ENCODE measurements at regions not wholly inside any gene's neighbourhood (a gene's known extent, or its start where the extent isn't known, plus 50 kb on each side); places are given as distances from the start of the nearest gene placed in this dataset.

DNA sequence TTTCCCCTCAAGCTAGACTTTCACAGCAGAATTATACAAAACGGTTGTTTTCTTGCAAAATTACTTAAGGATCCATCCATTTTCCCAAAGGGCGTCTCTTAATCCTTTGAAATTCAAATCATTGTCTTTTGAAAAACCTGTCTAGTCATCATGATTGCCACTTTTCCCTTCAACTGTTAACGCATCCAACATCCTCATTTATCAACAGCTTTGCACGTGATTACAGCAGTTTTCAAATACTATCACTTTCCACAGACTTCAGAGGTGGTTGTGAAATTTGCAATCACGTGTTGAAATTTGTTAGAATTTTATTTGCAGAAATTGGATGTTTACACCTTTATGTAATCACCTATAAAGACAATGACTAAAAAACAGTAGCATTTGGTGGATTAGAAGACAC is 304.4 kb upstream of the SLC39A10 start:
- ChIA-PET POLR2A (interaction anchor here (0.7 kb wide), 2 partner anchors 12 to 630 kb away, joined by 3 read pairs; no protein-coding TSS in a partner anchor), CTCF (ENCODE audit: unreplicated experiment) (no interaction called here)
- Histone ChIP-seq H3K9me3 (ENCODE audit: low read length) (no peaks in the 10 kb centered on the region), H3K4me3 (ENCODE audit: low read depth, low read length, poor library complexity, severe bottlenecking) (no peak overlapping the region), H4K20me1 (ENCODE audit: insufficient read depth, low read length) (no peaks in the 10 kb centered on the region), H3K9me2 (ENCODE audit: insufficient read depth, low read length) (no peaks in the 10 kb centered on the region), H3K79me2 (ENCODE audit: insufficient read depth, low read depth, low read length) (no peaks in the 10 kb centered on the region), H3K36me3 (ENCODE audit: insufficient read depth, low read length) (no peaks in the 10 kb centered on the region), H3K4me2 (ENCODE audit: low read length) (no peak overlapping the region), H3K4me1 (ENCODE audit: insufficient read depth, low read length, poor library complexity, severe bottlenecking) (no peaks in the 10 kb centered on the region), H3K27ac (ENCODE audit: low read depth, low read length, poor library complexity, severe bottlenecking) (no peak overlapping the region), H2AFZ (ENCODE audit: low read length) (peak overlapping the region; percentile 41; the same call in 1 of the 2 replicates)
- no peak for DNase-seq (ENCODE audit: low spot score)
- TF ChIP-seq, protein P1, sequence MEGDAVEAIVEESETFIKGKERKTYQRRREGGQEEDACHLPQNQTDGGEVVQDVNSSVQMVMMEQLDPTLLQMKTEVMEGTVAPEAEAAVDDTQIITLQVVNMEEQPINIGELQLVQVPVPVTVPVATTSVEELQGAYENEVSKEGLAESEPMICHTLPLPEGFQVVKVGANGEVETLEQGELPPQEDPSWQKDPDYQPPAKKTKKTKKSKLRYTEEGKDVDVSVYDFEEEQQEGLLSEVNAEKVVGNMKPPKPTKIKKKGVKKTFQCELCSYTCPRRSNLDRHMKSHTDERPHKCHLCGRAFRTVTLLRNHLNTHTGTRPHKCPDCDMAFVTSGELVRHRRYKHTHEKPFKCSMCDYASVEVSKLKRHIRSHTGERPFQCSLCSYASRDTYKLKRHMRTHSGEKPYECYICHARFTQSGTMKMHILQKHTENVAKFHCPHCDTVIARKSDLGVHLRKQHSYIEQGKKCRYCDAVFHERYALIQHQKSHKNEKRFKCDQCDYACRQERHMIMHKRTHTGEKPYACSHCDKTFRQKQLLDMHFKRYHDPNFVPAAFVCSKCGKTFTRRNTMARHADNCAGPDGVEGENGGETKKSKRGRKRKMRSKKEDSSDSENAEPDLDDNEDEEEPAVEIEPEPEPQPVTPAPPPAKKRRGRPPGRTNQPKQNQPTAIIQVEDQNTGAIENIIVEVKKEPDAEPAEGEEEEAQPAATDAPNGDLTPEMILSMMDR (conservative IDR thresholded peaks at IDR 0.05; ENCODE audit: low read length): no peak
- TF ChIP-seq EZH2phosphoT487 (IDR thresholded peaks at IDR 0.05; ENCODE audit: borderline replicate concordance, low read depth, low read length): no peak
- no TSS peak for BruUV-seq (replicated peaks)
- intact Hi-C loops (cut with micrococcal nuclease; ENCODE audit: unreplicated experiment): no loop called here

DNA sequence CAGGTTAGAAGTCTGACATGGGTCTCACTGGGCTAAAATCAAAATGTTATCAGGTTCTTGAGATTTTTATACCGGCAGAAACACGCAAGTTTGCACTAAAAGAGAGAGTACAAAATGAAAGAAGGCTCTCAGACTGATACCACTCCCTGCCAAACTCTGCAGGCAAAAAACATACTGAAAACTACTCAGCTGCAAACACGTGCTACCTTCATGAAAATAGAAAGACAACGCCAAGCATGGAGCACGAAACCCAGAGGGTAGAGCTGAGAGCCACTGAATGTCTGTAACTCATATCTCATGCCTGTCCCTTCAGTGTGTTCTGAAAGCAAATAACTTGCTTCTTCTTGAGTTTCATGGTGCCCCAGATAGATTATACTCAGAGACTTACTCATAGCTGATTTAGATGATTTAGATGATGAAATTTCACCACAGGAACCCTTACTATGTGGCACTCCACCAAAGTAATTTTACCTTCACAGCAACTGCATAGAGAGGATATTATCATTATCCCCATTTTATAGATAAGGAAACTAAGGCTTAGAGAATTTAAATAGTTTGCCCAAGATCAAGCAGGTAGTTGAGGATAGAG is 313.0 kb upstream of the SLC39A10 start:
- H2AFZ ChIP-seq (ENCODE audit: low read length): peak overlapping the region; percentile 57; the same call in 1 of the 2 replicates
- H3K79me2 ChIP-seq (ENCODE audit: insufficient read depth, low read depth, low read length): no peaks in the 10 kb centered on the region
- H3K4me3 ChIP-seq (ENCODE audit: low read depth, low read length, poor library complexity, severe bottlenecking): peak overlapping the region; percentile 18
- peaks cover 23% of the 10 kb centered on the region for H3K4me1 ChIP-seq (ENCODE audit: insufficient read depth, low read length, poor library complexity, severe bottlenecking)
- TF ChIP-seq, protein P1 (conservative IDR thresholded peaks at IDR 0.05; ENCODE audit: low read length): no peak
- TF ChIP-seq EZH2phosphoT487 (IDR thresholded peaks at IDR 0.05; ENCODE audit: borderline replicate concordance, low read depth, low read length): no peak
- intact Hi-C loops (cut with micrococcal nuclease; ENCODE audit: unreplicated experiment): loop anchor here (5.0 kb wide), 1 partner anchor 218 kb away; no protein-coding TSS in a partner anchor
- H3K9me2 ChIP-seq (ENCODE audit: insufficient read depth, low read length): no peaks in the 10 kb centered on the region
- ChIA-PET CTCF (ENCODE audit: unreplicated experiment) (no interaction called here), POLR2A (interaction anchor here (0.7 kb wide), 1 partner anchor 1228 kb away, joined by 3 read pairs; no protein-coding TSS in a partner anchor)
- BruUV-seq (replicated peaks): no TSS peak
- no peak for DNase-seq (ENCODE audit: low spot score)
- no peaks in the 10 kb centered on the region for H3K36me3 ChIP-seq (ENCODE audit: insufficient read depth, low read length)
- H4K20me1 ChIP-seq (ENCODE audit: insufficient read depth, low read length): no peaks in the 10 kb centered on the region
- H3K27ac ChIP-seq (ENCODE audit: low read depth, low read length, poor library complexity, severe bottlenecking): no peak overlapping the region
- H3K9me3 ChIP-seq (ENCODE audit: low read length): no peaks in the 10 kb centered on the region
- peak overlapping the region; percentile 54 for H3K4me2 ChIP-seq (ENCODE audit: low read length)

DNA sequence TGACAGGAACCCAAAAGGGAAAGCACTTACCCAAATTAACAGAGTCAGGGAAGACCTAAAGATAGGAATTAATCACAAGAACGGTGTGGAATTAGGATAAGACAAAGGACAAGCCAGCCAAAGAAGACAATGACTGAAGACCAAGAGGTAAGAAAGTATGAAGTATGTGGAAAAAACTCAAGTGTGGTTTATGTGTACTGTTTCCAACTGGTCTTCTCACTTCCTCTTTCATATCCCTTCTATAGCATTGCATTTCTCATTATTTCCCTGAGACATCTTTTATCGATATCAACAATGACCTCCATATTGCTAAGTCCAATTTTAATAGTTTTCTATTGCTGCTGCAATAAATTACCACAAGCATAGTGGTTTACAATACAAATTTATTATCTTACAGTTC is 313.5 kb upstream of the SLC39A10 start:
- Histone ChIP-seq H3K27ac (ENCODE audit: low read depth, low read length, poor library complexity, severe bottlenecking) (peak overlapping the region; percentile 31), H3K36me3 (ENCODE audit: insufficient read depth, low read length) (no peaks in the 10 kb centered on the region), H3K4me3 (ENCODE audit: low read depth, low read length, poor library complexity, severe bottlenecking) (peak overlapping the region; percentile 18), H3K79me2 (ENCODE audit: insufficient read depth, low read depth, low read length) (no peaks in the 10 kb centered on the region), H3K4me1 (ENCODE audit: insufficient read depth, low read length, poor library complexity, severe bottlenecking) (peaks cover 23% of the 10 kb centered on the region), H3K9me2 (ENCODE audit: insufficient read depth, low read length) (no peaks in the 10 kb centered on the region), H2AFZ (ENCODE audit: low read length) (peak overlapping the region; percentile 57; the same call in 1 of the 2 replicates), H3K9me3 (ENCODE audit: low read length) (no peaks in the 10 kb centered on the region), H3K4me2 (ENCODE audit: low read length) (peak overlapping the region; percentile 54), H4K20me1 (ENCODE audit: insufficient read depth, low read length) (no peaks in the 10 kb centered on the region)
- BruUV-seq (replicated peaks): no TSS peak
- POLR2A ChIA-PET: no interaction called here
- TF ChIP-seq, protein P1 (conservative IDR thresholded peaks at IDR 0.05; ENCODE audit: low read length): no peak
- no peak for TF ChIP-seq EZH2phosphoT487 (IDR thresholded peaks at IDR 0.05; ENCODE audit: borderline replicate concordance, low read depth, low read length)
- DNase-seq (ENCODE audit: low spot score): peak; percentile 61
- intact Hi-C loops (cut with micrococcal nuclease; ENCODE audit: unreplicated experiment): loop anchor here (5.0 kb wide), 1 partner anchor 219 kb away; no protein-coding TSS in a partner anchor
- CTCF ChIA-PET (ENCODE audit: unreplicated experiment): no interaction called here
